Adrenal gland (tissue), 5 donors: ENCODE measurements at regions not wholly inside any gene's neighbourhood (a gene's known extent, or its start where the extent isn't known, plus 50 kb on each side); places are given as distances from the start of the nearest gene placed in this dataset.

Experiments used
- POLR2A ChIP-seq, 2 donors: fragments of 450-650 bp; IDR thresholded peaks; one replicate each; pipeline ENCODE4 v1.6.1; 2017; ENCODE audit warnings: antibody characterized with exemption in 2 of 2, mild to moderate bottlenecking in 2 of 2, moderate library complexity in 1 of 2
- TF ChIP-seq, protein P1 (sequence below), 6 experiments: fragments of 450-650 bp in 4 of 6; fragments of 200-600 bp in 2 of 6; sonication (generic) in 1 of 6; IDR thresholded peaks; 1 replicate in 5 of 6; 2 replicates in 1 of 6; pipeline versions ENCODE4 v1.5.1 to v1.8.0; 2016 to 2021; ENCODE audit warnings: antibody characterized with exemption in 6 of 6, mild to moderate bottlenecking in 2 of 6, moderate library complexity in 1 of 6
- donor health status: DM: no; HTN: no; CAD: no.

DNA sequence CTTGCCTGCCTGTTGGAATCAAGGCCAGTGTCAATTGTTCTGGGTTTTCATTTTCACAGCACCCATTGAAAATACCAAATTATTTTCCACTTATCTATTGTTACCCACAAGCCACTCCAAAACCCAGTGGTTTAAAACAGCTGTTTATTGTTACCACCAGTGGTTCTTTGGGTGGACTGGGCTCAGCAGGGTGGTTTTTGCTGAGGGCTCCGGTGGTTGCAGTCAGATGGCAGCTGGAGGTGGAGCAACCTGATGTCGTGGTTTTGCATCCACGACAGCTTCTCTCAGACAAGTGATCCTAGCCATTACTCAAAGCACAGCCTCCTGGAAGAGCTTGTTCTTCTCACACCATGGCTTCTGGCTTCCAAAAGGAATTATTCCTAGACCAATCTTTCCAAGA, 235.1 kb upstream of the ADARB2 start:
- TF ChIP-seq, protein P1, sequence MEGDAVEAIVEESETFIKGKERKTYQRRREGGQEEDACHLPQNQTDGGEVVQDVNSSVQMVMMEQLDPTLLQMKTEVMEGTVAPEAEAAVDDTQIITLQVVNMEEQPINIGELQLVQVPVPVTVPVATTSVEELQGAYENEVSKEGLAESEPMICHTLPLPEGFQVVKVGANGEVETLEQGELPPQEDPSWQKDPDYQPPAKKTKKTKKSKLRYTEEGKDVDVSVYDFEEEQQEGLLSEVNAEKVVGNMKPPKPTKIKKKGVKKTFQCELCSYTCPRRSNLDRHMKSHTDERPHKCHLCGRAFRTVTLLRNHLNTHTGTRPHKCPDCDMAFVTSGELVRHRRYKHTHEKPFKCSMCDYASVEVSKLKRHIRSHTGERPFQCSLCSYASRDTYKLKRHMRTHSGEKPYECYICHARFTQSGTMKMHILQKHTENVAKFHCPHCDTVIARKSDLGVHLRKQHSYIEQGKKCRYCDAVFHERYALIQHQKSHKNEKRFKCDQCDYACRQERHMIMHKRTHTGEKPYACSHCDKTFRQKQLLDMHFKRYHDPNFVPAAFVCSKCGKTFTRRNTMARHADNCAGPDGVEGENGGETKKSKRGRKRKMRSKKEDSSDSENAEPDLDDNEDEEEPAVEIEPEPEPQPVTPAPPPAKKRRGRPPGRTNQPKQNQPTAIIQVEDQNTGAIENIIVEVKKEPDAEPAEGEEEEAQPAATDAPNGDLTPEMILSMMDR (IDR thresholded peaks at IDR 0.05) = no peak
- TF ChIP-seq POLR2A (IDR thresholded peaks at IDR 0.05) = no peak
